ENCODE measurements at regions not wholly inside any gene's neighbourhood (a gene's known extent, or its start where the extent isn't known, plus 50 kb on each side); places are given as distances from the start of the nearest gene placed in this dataset.

GRCh38 chr13:37357548-37357947 is 241.0 kb downstream of the POSTN start:
- DNase-seq, result no peak

DNA sequence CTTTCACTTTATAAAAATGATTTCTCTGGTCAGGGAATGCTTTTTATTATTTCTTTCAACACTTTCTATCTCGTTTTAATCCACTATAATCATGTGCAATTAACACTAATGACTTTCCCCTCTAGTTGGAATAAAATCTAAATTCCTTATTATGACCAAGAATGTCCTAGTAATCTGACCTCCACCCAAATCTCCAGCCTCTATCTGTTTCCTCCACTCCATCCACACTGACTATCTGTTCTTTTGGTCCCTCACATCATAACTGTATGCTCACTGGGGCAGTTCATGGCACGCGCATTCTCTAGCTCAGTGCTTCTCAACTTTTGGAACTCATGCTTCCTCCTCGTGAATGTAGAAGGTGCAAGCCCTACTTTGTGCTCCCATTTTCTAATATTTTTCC is 244.7 kb downstream of the POSTN start:
- no peak for DNase-seq

GRCh38 chr13:37351211-37351610 is 245.7 kb upstream of the CSNK1A1L start:
- DNase-seq, result no peak

DNA sequence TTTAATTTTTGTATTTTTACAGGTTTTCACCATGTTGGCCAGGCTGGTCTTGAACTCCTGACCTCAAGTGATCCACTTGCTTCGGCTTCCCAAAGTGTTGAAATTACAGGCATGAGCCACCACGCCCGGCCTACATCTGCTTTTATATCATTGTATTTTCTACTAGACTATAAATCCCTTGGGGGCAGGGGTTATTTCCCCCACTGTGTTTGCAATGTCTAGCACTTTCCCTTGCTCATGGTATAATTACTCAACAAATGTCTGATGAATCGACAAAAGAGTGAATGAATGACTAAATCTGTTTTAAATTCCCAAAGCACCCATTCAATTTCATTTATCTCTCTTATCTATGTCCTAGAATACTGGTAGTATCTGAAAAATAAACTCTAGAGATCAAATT is 244.5 kb upstream of the CSNK1A1L start:
- DNase-seq, result no peak

DNA sequence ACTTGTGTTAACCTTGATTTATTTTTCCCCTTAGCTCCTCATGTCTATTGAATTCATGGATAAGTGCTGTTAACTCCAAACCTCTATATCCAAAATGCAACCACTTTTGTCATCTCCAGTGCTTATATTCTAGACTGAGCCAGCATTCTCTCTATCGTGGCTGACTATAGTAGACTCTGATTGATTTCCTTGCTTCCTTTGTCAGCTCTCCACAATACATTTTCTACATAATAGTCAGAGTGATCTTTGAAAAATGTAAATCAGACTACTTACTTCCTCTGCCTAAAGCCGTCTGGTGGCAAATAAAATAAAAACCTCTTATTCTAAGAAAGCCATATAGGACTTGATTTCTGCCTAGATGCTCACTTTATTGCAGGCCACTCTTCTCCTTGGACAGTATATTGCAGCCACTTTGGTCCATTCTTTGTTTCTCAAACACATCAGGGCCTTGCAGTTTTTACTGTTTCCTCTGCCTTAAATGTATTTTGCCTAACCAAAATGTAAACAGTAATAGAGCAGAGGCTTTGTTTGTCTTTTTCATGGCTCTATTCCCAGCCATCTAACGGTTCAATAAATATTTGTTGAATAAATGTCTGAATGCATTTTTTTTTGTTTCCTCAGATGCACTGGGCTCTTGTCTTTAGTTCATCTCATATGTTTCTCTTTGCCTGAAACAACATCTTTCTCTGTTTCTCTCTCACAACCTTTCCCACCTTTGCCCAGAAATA is 243.6 kb upstream of the CSNK1A1L start:
- DNase-seq, result no peak

GRCh38 chr13:37345869-37346268 is 240.4 kb upstream of the CSNK1A1L start:
- no peak for DNase-seq

GRCh38 chr13:37345391-37345790 is 239.9 kb upstream of the CSNK1A1L start:
- DNase-seq, result no peak

DNA sequence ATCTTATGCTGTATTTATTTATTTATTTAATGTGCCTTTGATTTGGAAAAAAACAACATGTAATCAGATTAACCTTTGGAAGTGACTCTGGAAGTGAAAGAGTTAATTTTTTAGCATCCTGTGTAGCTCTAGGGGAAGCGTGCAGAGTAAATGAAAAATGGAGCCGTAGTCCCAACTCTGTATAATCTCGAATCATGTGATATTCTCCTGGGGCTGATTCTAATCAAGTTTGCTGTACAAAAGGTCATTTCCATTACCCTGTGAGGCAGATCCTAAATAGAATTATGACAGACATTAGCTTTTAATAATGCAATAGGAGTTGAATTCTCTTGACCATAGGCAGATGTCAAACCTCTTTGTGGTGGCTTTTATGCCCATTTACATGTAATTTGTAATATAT is 238.6 kb upstream of the CSNK1A1L start:
- DNase-seq, result peak; percentile 28

- DNase-seq, result no peak
Measured at GRCh38 chr13:37342205-37342604, 236.7 kb upstream of the CSNK1A1L start.

GRCh38 chr13:37340901-37341670 is 235.6 kb upstream of the CSNK1A1L start:
- no peak for DNase-seq

DNA sequence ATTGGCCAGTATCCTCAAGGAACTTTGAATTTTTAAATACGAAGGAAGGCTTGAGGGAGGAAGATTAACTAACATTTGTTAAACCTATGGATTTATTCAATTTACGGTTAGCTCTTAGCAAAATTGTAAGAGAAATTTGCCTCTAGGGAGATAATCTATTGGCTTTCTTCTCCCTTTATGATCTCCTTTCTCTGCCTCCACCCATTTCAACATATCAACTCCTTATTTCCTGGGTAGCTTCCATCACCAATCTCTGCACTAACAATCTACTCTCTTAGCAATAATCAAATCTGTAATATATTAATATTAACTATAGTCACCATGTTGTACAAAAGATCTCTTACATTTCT is 233.9 kb upstream of the CSNK1A1L start:
- DNase-seq, result no peak

GRCh38 chr13:37338726-37339385 is 233.4 kb upstream of the CSNK1A1L start:
- DNase-seq, result peak; percentile 18

DNA sequence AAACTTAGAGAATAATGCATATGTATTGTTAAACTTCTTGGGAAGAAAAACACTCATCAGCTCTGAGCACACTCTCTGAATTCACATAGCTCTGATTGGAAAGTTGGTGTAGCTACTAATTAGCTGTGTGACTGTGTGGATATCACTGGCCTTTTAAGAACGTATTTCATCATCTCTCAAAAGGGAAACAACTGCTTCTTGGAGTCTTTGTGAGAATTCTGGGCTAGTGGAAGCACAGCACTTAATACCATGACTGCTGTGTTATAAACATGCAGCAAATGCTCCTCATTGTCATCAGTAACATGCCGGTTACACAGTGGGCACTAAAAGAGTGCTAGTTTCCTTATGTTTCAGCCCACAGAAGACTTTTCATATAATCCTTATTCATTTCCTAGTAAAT is 220.9 kb upstream of the CSNK1A1L start:
- DNase-seq, result no peak

DNA sequence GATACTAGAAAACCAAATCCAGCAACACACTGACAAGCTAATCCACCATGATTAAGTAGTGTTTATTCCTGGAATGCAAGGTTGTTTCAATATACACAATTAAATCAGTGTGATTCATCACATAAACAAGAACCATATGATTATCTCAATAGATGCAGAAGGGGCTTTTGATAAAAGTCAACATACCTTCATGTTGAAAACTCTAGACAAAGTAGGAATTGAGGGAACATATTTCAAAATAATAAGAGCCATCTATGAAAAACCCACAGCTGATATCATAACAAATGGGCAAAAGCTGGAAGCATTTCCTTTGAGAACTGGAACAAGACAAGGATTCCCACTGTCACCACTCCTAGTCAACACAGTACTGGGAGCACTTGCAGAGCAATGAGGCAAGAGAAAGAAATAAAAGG is 213.6 kb upstream of the CSNK1A1L start:
- DNase-seq, result no peak

DNA sequence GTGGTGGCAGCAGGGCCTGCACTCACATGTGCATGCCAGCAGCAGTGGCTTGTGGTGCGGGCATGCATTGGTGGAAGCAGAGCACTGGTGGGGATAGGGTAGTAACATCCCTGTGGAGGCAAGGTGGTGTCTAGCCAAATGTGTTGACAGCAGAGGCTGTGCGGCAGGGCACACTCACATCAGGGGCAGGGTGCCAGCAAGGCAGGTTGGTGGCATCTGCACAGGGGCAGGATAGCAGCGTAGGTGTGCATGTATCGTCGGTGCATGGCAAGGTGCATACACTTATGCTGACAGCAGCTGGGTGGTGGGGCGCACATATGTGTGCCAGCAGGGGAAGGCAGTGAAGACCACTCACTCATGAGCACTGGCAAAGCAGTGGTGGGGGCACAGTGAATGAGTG is 211.5 kb upstream of the CSNK1A1L start:
- no peak for DNase-seq

DNA sequence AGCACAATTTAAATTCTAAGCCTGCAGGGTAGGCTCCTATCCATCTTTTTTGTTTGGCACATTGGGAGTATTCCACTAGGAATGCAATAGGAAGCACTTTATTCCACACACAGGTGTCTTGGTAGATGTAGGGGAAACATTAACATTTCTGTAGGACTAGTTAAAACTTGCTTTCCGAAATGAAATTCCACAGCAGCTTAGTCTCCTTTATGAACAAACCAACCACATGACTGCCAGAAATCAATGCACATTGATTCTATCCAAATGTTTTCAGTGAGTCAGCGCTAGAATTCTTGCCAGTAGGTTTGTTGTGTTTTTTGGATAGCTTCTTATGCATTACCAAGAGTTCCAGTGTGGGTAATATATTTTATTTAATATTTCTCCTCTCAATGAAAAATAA is 207.9 kb upstream of the CSNK1A1L start:
- DNase-seq, result peak; percentile 67

- DNase-seq, result peak; percentile 25
Measured at GRCh38 chr13:37306778-37307544, 201.5 kb upstream of the CSNK1A1L start.

- DNase-seq, result no peak
Measured at GRCh38 chr13:37303606-37304005, 198.1 kb upstream of the CSNK1A1L start.

GRCh38 chr13:37302686-37303085 is 197.2 kb upstream of the CSNK1A1L start:
- DNase-seq, result no peak

DNA sequence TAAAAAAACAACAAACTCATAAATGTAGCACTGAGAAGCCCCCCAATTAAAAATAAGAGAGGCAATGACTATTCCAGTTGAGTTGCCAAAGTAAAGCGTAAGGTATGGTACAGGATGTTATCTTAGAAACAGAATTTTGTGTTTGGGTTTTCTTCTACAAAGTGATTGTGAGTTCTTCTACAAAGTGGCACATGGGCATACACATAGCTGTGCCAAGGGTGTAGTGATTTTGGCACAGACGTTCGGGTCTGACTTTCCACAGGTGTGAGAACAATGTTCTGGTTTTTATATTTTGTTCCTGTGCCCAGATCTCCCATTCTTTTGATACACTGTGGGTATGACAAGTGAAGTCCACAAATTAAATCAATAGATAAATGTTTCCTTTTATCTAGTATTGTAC is 190.1 kb upstream of the CSNK1A1L start:
- DNase-seq, result no peak

DNA sequence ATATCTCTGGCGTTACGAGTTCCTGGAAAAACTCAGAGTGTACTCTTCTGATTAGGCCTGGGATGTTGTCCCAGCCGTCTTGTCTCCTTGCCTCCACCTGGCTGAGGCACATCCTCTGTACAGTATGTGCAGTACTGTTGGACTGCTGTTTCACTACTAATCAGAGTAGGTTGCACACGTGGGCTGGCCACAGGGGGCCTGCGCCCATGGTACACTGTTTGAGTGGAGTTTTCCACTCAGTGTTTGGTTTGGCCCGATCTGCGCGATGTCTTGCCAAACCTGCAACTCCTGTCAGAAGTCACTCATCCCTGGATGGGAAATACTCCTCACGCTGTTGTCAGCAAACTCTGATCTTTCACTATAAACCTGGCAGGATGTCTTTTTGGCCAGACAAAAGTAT is 189.6 kb upstream of the CSNK1A1L start:
- no peak for DNase-seq

DNA sequence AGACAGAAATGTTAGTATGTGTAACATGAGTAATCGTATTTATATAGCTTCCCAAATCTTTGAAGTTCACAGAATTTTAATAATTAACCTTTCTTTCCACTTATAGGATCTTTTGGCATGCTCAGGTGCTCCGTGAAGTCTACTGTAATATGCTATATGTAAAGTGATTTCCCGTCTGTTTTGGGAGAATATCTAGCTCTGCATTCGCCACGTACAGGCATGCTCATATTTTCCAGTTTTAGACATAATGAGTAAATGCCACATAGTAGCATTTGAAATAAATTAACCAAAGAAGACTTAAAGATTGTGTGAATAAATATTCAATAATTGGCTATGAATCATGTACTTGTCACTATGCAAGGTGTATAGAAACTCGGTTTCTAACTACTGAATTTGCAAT is 189.0 kb upstream of the CSNK1A1L start:
- no peak for DNase-seq

GRCh38 chr13:37293295-37293694 is 187.8 kb upstream of the CSNK1A1L start:
- DNase-seq, result no peak
